ENCODE measurements at regions not wholly inside any gene's neighbourhood (a gene's known extent, or its start where the extent isn't known, plus 50 kb on each side); places are given as distances from the start of the nearest gene placed in this dataset.

DNA sequence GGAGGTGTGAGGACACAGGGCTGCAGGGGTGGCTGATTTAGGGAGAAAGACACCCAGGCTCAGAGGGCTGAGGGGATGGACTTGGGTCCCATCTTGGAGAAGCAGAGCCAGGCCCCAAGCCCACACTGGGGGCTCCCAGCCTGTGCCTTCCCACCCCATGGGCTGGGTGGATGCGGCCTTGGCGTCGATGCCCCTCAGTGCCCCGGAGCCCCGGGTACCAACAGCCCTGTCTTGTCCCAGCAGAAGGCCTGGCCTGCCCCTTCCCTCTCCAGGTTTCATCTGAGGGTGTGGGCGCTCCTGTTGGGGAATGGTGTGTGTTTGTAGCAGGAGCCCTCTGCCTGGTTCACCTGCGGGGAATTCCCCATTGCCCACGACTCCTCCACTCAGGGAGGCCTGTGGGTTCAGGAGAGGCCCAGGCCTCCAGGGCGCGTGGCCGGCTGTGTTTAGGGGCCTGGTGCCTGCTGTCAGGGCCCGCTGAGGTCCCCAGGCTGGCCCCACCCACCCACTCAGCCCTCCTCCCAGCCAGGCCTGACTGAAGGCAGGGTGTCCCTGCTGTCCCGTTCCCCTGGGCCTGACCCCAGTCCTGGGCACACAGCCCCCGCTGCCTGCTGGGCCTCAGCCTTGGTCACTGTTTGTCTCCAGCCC lies 51.1 kb upstream of the BEGAIN start:
- no peak for DNase-seq

DNA sequence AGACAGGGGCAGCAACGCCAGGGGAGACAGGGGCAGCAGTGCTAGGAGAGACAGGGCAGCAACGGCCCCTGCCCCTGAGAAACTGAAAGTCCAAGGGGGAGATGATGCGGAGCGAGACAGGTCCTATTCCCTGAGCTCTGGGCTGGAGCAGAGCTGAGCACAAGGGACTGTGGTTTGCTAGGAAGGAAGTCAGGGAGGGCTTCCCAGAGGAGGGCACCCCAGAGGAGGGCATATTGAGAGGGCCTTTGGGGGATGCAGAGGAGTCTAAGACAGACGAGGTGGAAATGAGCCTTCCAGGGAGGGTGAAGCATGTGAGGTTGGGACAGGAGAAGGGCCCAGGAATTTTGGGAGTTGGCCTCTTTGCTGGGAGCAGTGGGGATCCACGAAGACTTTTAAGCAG lies 52.1 kb upstream of the BEGAIN start:
- DNase-seq, result no peak

DNA sequence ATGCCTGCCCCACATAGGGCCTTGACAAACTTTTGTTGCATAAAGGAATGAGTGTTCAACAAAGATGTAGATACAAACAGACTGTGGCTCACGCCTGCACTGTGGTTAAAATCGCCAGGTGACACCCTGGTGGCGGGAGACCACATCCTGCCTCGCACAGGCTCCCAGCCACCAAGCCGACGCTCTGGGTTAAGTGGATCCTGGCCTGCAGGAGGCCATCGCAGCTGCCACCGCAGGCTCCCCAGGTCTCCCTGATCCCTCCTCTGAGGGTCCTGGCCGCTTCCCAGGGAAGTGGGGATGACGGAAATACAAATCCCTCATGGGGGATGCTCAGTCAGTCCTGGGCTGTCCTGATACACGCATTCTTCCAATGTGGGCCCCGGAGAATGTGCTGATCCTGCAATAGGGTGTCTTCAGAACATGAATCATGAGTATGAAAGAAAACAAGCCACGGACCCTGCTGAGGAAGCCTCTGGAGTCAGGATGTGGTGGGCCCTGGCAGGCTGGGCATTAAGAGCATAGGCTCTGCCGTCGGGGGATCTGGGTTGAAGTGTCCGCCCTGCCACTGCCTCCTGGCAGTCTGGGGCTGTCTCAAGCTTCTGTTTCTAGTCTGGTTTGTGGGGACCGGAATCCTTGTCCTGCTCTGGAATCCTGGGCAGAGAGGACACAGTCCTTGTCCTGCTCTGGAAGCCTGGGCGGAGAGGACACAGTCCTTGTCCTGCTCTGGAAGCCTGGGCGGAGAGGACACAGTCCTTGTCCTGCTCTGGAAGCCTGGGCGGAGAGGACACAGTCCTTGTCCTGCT lies 53.5 kb upstream of the BEGAIN start:
- no peak for DNase-seq

DNA sequence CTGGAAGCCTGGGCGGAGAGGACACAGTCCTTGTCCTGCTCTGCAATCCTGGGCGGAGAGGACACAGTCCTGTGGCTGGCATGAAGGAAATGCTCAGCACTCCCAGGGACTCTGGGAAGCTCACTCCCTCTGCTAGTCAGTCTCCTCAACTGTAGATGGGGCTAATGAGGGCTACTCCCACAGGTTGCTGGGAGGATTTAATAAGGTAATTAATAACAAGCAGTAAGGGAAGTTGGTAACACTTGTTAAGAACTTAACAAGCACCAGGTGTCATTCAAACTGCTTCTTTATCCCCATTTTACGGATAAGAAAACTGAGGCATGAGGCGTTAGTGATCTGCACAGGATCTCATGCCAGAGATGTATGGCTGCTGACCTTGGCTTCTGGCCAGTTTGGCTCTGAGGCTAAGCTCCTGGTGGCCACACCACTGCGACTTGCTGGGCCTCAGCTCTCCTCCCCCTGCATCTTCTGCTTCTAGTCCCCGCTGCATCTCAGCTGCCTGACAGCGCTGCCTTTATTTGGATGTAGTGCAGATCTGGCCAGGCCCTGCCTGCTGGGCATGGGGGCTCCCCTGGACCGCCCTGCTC lies 54.1 kb upstream of the BEGAIN start:
- no peak for DNase-seq

DNA sequence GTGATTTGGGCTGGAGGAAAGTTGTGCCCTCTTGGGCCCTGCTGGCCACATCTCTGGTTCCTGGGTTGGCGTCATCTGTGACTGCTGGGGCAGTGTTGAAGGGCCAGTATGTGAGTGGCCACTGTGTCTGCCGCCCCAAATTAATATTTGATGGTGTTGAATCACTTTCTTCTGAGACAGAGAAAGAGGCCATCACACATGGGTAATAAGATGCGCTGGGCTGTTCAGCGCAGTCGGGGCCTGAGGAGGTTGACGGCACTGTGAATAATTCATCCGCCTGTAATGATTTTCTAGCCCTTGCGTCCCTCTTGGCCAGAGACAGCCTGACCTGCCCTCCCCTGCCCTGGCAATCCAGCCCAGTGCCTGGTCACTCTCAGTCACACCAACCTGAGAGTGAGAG lies 56.2 kb upstream of the BEGAIN start:
- no peak for DNase-seq

DNA sequence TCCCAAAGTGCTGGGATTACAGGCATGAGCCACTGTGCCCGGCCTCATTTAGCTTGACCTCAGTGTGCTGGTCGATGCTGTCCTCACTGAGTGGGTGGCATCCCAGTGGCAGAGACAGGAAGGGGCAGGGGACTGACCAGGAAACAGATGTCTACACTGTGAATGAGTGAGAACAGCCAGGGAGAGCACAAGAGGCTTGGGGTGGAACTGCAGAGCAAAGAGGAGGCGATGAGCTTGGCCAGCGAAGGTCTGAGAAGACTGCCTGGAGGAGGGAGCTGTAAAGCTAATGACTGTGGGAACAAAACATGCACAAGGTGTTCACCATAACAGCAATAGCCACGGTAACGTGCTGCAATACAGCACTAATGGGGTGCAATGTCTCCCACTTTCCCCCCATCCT lies 57.2 kb upstream of the BEGAIN start:
- DNase-seq, result no peak

DNA sequence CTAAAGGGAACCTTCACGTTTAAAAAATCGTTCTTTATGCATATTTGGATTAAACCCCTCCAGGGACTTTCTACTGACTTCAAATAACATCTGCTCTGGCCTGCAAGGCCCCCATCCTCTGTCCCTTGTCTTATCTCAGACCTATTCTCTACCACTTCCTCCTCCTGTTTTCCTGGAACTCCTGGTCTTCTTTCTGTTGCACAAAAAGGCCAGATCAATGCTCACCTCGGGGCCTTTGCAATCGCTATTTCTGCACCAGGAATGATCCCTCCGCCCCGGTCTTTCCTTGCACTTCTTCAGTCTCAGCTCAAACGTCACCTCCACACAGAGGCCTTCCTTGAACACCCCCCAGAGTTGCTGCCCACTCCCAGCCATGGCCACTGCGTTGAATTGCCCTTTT lies 57.6 kb upstream of the BEGAIN start:
- no peak for DNase-seq

DNA sequence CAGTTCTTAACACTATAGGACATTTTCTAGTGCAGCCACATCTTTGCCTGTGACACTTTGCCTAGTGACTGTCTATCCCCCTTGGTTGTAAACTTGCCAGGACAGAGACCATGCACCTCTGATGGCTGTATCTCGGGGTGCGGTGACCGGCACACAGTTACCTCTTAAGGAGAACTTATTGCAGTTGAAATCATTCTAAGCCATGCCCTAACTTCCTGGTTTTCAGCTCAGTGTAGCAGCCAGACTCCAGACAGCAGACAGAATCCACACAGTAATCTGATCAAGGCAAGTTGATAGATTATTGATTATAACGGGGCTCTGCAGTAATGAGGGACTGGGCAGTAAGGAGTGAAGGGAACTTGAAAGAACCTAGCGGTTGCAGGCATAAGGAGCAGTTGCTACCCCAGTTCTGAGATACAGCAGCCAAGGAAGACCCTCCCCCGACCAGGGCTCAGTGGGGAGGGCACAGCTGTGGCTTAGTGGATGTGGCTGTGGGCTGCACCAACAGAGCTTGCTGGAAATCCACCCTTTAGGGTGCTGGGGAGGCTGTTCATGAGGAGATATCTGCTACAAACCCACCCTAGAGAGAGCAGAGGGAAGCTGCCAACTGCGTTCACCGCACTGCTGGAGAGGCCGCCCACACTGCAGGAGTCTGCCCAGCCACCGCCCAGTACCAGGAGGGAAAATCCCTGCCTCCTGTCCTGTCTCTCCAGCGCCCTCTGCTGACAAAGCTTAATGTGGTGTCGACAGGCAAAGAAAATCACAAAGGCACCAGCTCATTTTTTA lies 58.2 kb upstream of the BEGAIN start:
- DNase-seq, result peak; percentile 88 to 97

DNA sequence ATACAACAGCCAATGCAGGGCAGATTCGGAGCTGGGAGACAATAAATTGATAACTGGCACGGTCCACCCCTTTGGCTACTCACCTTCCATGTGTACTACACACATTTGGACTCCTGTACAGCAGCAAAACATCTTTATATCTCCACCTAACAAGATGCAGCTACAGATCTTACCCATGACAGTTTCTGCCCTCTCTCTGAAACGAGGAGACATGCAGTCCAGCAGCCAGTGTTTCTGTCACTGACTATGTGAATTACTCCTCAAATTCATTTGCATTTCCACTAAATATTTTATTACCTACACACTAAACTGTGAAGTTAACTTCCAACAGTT lies 58.7 kb upstream of the BEGAIN start:
- DNase-seq, result no peak

DNA sequence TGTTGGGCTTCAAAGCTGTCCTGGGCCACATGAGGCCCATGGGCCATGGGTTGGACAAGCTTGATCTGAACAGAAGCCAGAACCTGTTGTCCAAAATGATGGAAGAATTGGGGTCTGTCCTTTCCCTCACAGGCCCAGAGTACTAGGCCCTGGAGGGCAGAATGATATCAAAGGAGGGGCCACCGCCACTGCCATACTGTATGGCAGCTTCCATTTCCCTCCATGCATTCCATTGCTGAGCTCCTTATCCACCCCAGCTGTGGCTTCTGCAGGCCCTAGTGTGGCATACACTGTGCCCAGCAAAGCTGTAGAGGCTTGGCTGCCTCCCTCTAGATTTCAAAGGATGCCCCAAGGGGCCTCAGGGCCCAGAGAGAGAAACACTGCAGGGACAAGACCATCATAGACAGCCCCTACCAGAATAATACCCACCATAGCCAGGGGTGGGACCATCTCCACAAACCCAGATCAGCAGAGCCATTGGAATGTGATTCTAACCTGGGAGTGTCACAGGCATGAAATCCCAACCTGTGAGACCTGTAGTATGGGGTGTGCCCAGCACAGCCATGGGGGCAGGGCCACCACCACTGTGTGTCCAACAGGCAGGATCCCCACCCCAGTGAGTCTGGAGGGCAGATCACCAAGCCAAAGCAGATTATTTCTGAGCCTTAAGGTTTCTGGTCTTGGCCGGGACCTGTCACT lies 61.4 kb upstream of the BEGAIN start:
- DNase-seq, result no peak

DNA sequence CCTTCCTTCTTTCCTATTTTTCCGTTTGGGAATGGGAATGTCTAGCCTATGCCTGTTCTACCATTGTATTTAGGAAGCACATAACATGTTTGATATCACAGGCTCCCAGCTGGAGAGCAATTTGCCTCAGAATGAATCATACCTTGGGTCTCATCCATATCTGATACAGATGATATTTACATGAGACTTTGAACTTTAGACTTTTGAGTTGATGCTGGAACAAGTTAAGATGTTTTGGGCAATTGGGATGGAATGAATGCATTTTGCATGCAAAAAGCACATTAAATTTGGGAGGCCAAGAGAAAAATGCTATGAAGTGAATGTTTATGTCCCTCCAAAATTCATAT lies 61.9 kb upstream of the BEGAIN start:
- DNase-seq, result no peak

DNA sequence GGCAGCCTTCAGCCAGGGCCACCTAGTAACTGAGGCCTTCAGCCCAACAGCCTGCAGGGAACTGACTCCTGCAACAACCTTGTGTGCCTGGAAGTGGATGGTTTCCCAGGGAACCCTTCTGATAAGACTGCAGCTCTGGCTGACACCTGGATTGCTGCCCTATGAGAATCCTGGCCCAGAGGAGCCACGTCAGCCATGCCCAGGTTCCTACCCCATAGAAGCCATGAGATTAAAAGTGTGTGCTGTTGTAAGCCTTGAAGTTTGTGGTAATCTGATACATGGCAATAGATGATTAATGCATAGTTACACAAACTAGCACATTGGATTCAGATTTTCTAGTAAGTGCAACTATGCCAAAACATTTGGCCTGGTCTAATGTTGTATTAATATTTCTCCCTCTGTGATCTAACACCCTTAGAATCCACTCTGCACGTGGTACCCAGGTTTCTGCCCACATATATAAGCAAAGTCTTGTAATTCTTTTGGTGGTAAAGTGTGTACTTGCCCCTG lies 64.8 kb upstream of the BEGAIN start:
- no peak for DNase-seq

DNA sequence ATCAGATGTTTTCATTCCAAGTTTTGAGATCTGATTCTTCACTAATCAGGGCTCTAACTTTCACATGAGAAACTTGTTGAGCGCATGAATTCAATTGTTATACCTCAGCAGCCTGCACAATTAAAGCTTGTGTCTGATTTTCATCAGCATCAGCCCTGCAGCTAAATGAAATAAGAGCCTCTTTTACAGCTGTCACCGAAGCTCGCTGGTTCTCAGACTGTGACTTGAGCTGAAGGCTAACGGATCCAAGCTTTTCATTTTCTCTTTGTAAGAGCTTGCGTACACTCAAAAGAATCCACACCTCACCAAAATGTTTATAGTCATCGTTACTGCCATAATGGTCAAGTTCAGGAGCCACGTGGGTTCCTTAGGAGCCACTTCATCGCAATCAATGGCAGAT lies 65.5 kb upstream of the BEGAIN start:
- no peak for DNase-seq

DNA sequence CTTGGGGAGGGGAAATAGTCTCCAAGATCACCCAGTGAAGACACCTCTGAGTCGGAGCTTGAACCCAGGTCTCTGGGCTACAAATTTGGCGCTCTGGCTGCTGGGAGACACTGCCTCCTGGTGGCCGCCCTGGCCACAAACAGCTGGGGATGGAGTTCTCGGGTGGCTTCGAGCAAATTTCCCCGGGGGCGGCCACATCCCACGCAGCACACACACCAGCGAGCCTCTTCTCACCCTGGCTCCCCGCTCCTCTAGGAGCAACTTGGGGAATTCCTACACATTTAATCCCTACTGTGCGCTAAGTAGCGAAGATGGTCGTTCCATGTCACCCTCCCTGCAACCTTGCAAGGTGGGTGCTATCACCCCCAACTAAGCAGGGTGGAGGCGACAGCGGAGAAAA lies 66.2 kb upstream of the BEGAIN start:
- DNase-seq, result peak; percentile 35 to 38

DNA sequence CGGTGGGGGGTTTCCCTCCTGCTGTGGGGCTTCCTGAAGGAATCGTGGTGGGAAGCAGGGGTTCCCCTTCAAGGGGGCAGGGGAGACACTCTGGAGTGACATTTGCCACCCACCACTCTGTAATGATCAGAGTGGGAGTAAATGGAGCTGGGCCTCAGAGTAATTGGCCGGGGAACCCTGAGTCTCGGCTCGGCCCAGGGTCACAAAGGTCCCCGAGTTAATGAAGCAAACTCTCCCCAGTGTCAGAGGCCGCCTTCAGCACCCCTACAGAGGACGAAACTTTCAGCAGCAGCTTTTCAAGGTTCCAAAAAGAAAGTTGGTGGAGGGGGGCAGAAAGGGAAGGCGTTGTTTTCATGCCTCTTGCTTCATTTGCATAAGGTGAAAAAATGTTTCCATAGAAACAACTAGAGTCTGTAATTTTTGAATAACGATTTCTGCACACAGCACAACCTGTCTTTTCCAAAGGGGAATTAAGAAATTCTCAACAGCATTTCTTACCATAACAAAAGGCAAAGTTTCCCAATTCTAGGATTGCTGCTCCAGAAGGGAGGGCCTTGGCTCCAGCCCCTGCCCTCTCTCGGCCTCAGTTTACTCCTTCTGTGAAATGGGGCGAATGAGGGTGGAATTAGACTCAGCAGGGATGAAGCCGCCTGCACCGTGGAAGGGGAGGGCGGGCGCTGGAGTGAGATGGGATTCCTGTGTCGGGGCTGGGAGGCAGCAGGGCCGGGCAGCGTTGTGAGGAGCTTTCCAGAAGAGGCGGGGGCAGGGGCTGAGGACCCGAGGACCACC lies 67.0 kb upstream of the BEGAIN start:
- DNase-seq, result no peak

DNA sequence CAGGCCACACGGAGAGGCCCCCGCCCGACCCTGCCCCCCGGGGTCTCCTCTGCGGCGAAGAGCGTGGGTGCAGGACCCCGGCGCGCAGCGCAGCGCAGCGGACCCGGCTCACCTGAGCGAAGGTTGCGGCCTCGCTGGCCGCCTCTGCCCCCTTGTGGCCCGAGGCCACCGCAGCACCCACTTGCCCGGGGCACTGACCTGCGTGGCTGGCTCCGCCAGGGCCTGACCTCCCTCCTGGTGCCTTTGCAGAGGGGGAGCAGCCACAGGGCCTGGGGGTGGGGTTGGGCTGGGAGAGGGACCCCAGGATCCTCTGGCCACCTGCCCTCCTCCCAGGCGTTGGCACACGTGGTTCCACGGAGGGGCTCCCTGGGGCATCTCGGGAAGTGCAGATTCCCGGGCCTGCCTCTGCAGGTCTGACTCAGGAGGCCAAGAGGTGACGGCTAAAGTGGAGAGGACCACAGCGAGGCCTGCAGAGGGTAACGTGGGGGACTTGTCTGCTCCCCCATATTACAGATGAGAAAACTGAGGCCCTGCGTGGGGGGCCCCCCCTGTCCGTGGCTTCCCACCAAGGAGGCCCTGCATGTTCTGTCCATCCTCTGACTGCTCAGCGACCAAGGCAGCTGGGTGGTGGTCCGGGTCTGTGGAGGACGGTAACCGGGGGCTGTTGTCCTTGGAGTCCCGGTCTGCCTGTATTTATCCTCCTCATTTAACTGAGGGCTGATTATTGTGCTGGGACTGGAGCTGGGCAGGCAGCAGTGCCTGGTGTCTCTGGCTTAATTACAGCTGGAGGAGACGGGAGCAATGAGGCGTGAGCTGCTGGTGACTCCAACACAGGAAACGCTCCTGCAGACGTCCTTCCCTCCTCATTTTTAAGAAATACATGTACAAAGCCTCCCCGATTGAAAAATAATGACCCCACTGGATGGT lies 67.9 kb upstream of the BEGAIN start:
- peak in 1 of 2 donors; percentile 20 for DNase-seq

DNA sequence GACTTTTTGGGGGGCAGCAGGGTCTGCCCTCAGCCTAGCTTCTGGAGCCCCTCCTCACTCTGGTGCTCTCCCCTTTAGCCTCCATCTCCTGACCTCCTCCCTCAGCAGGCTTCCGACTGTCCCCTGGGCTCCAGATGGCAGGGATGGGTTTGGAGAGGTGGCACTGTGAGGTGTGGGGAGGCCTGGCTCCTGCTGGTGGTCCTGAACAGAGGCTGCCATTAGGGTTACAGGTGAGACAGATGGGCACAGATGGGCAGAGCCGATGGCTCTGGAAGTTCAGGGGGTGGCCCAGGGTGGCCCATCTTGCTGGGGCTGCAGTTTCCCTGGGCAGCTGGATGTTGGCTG lies 68.5 kb upstream of the BEGAIN start:
- no peak for DNase-seq

DNA sequence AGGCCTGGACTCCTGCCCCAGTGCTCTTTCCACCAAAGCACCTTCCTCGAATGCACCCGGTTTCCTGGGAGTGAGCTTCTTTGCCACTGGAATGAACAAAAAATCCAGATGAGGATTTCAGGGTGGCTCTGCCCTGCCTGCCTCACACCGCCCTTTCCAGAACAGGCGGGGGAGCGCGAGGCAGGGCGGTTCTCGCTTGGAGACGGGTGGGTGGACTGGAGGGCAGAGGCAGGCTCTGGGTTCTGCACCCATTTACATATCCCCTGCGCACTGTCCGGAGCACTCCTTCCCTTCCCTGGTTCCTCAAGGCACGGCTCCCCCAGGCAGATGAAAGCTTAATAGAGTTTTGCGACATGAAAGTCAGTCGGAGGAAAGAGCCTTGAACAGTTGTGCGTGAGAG lies 69.7 kb upstream of the DLK1 start:
- no peak for DNase-seq

DNA sequence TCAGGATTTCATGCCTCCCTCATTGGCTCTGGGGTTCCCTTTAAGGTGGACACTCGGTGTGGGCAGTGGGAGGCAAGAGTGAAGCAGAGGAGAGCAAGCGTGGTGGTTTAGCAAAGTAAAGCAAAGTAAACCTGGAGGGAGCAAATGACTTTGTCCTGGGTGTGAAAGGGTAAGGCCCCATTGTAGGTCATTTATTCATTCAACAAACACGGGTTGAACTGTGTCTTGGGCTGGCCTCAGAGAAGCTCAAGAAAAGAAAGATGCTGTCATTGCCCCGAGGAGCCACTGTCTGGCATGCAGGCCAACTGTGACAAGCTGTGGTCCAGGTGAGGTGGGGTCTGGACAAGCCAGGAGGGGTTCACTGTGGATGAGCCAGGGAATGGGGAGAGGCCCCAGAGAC lies 68.9 kb upstream of the DLK1 start:
- no peak for DNase-seq

DNA sequence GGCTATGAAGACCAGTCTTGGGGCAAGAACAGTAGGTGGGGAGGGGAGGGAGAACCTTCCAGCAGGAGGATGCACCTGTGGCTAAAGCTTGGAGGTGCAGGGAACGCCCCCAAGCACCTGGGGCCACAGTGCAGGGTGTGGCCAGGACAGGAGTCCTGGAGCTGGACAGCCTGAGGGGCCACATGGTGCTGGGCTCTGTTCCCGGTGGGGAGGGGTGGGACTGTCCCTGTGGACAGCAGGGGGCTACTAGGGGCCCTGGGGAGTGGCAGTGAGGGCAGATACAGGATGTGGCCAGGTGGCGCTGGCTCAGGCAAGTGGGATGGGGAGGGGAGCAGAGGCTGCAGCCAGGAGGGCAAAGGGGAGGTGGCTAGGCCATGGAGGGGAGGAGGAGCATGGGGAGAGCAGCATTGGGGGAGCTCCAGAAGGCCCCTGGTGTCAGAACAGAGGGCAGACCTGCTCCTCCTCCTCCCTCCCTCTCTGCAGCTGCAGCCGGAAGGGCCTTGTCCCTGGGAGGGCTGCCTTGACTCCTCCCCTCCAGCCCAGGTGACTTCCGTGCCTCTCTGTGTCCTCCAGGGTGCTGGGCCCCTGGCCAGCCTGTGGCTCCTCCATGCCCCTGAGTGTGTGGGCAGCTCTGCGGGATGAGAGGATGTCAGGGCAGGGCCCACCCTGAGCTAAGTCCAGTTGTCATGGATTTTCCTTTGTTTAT lies 68.4 kb upstream of the DLK1 start:
- DNase-seq, result no peak

Data from inflammatory macrophage treated with lipopolysaccharide for 1 hour (primary cell).